Suppressor macrophage treated with lipopolysaccharide for 1 hour (primary cell): ENCODE measurements at regions not wholly inside any gene's neighbourhood (a gene's known extent, or its start where the extent isn't known, plus 50 kb on each side); places are given as distances from the start of the nearest gene placed in this dataset.
A peak's percentile ranks its signal among the peaks of the same experiment; 100 is the strongest.
"Not testable (repeated sequence)": the region's sequence is repeated elsewhere in the genome, so short reads cannot be mapped to it uniquely, and the experiment has no call there.

Source experiments
- DNase-seq, 3 donors: peaks; one replicate each; pipeline ENCODE4 v3.0.0-alpha.2; 2020 to 2022

DNA sequence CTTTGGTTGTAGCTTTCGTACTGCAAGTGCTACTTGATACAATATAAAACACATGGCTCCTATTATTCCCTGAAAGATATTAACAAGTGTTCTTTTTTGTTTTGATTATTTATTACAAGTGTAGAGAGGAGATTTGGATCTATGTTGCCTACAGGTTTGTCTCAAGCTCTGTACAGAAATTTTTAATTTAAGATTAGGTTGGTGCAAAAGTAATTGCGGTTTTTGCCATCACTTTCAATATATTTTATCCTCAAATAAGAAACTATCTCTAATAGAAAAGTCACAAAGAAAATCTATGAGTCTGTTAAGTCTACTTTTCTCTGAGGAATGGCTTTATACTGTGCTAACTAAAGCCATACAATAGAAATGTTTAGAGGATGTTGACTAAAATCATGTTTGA is 1086.1 kb downstream of the GRM8 start:
- no peak for DNase-seq

- DNase-seq, result no peak
Observed at GRCh38 chr7:126163647-126164046, 1089.1 kb downstream of the GRM8 start.

- DNase-seq, result no peak
Observed at GRCh38 chr7:126157391-126157790, 1095.3 kb downstream of the GRM8 start.

GRCh38 chr7:126150278-126150958 is 1102.3 kb downstream of the GRM8 start:
- no peak for DNase-seq

DNA sequence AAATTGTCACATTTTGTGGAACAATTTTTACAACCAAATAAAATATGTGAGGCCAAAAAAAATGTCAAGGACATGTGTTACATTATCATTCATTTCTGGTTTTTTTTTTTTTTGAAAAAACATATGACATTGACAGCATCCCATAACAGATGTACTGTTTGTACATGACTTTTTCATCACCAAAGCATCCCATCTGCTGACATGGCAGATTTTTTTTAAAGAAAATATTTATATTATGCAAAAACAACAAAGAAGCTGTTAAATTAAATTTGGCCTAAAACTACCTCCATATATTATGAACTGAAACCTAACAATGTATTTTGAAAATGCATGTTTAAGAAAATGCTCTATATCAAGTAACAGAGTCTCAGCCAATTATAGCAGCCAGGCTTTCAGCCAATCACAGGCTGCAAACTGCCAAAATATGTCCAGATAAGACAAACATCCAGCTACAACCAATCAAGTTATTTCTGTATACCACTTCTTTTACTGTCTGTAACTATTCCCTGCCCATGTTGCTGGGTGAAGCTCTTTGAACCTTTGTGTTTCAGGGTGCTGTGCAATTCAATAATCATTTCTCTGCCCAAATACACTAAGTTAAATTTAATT is 1111.8 kb downstream of the GRM8 start:
- DNase-seq, result no peak

DNA sequence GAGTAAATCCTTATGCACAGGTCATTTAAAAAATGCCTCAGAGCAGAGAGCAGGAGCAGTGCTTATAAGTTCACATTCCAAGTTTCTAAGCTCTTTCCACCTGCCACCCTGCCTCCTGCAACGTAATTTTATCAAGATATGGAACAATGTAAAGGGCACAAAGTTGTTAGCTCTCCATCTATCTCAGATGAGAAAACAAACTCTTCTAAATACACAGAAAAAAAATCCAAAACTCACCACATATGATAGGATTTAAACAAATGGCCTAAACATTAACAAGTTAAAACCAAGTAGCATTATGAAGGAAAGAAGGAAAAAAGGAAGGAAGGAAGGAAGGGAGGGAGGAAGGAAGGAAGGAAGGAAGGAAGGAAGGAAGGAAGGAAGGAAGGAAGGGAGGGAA is 1132.8 kb downstream of the GRM8 start:
- no peak for DNase-seq

DNA sequence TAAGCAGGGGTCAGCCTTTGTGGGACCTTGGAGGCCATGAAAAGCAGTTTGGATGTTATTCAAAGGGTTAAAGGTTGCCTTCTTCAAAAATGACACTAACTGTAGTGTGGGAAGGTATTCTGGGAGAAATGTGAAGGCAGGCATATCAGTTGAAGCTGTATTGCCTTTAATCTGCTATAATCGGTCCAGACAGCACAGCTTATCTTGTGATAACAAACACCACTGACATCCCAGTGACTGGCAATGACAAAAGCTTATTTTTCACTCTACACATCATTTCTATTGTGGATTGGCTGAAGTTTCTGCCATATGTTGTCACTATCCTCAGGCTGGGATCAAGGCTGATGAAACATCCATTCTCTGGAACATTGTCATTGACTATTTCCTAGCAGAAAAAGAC is 1149.2 kb downstream of the GRM8 start:
- no peak for DNase-seq

GRCh38 chr7:126083014-126083413 is 1153.4 kb upstream of the POT1 start:
- DNase-seq, result no peak

DNA sequence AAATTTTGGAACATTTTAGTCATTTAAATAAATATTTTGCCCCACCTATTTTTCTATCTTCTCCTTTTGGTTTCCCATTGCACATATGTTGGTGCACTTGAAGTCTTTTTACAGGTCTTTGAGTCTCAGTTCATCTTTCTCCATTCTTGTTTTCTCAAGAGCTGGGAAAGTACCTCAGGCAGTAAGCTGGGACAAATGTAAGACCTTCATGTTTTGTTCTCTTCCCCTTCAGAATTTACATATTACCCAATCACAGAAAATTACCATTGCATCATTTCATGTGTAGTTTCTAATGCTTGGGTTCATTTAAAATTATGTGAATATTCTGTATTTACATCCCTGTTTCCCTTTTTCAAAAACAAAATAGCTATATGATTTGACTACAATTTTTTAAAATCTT is 1150.0 kb upstream of the POT1 start:
- DNase-seq, result peak in 1 of 3 donors; percentile 31

- DNase-seq, result no peak
Observed at GRCh38 chr7:126079151-126079550, 1149.5 kb upstream of the POT1 start.

DNA sequence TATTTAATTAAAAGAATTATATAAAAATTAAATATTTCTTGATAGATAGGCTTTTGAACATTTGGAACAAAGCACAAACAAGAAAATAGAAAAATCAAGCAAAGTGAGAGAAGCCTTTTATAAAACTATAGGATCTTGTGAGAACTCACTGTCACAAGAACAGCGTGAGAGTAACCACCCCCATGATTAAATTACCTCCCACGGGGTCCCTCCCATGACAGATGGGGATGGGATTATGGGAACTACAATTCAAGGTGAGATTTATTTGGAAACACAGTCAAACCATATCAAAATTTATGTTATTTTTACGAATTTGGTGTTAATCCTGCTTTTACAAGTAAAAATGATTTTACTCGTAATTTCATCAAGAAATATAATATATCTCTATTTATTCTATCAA is 1136.1 kb upstream of the POT1 start:
- DNase-seq, result no peak

DNA sequence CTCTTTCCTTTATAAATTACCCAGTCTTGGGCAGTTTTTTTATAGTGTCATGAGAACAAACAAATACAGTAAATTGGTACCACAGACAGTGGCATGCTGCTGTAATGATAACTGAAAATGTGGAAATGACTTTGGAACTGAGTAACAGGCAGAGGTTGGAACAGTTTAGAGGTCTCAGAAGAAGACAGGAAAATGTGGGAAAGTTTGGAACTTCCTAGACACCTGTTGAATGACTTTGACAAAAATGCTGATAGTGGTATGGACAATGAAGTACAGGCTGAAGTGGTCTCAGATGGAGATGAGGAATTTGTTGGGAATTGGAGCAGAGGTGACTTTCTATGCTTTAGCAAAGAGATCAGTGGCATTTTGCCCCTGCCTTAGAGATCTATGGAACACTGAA is 1128.4 kb upstream of the POT1 start:
- DNase-seq, result no peak

GRCh38 chr7:126056613-126057012 is 1127.0 kb upstream of the POT1 start:
- DNase-seq, result not testable (repeated sequence)

DNA sequence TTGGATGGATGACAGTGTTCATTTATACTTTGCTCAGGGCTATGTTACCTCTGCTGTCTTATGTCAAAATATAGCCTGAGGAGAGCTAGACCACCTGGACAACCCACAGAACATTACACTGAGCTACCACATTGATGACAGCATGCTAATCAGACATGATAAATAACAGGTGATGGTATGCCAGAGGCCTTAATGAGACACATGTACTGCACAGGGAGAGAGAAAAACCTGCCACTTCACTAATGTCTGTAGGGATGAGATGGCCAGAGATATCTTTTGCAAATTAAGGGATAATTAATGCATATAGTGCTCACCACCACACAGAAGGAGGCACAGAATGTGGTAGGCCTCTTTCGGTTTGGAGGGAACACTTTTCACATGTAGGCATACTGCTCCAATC is 1122.6 kb upstream of the POT1 start:
- no peak for DNase-seq

DNA sequence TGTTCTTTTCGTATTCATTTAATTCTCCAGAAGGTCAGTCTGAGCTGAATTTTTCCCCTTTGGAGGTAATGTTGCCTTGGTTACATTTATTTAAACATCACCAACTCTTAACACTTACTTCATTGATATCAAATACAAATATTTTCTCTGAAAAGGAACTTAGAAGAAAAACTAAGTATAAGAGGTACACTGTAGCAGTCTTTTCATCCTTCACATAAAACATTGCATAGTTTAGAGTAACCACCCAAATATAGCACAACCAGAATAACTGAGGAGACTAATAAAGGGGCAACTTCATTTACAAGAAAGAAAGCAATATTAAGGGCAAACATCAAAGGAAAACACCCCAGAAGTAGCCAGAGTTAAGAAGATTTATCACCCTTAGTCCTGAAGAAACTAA is 1115.0 kb upstream of the POT1 start:
- DNase-seq, result no peak

DNA sequence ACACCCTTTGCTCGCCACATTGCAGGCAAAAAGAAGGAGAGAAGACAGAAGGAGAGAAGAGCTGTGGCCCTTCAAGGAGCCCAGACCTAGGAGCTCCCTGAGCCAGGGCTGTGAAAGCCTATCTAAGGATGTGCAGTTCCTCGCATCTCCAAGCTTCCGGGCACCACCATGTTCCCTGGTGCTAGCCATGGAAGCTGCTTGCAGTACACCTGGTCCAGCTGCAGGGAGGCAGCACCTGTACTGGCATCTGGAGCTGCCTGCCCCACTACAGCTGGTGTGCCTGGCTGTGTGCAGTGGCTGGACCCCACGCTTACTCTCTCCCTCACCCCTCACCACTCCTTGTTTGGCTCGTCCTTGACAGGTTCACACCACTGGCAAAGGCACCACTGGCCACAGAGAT is 1111.8 kb upstream of the POT1 start:
- no peak for DNase-seq

DNA sequence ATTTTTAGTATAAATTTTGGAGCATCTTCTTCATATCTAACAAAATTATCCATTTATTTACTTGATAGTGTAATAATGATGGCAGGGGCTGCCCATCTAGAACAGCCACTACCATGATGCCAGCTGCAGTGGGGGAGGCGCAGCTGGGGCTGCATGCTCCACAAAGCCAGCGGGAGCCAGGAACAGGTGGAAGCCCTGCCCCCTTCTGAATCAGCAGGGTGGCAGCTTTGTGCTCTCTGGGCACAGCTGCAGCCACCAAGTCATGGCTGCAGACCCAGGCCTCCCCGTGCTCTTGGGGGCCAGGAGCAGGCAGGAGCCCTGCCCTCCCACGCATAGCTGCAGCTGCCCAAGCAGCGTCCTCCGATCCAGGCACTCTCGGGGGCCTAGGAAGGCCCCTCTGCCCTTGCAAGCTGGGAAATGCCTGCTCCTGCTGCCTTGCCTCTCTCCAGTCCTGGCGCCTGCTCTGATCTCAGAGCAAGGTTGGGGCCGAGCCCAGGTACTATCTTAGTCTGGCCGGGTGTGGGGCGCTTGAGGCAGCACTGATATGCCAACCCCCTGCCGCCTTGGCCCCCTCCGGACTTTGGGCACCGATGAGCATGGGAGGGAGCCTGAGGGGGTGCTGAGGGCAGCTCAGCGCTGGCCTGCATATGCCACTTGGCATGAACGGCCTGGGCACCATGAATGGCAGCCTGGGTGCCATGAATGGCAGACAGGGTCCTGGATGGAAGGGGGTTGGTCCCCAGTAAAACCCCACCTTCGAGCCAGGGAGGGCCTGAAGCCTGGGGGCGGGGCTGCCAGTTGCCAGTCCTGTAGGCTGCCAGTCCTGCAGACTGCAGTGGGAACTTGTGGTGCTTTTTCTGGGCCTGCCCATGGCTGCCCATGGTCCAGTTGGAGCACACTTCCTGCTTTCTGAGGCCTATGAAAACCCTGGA is 1110.8 kb upstream of the POT1 start:
- DNase-seq, result no peak

- DNase-seq, result no peak
Observed at GRCh38 chr7:126026421-126027088, 1096.9 kb upstream of the POT1 start.

DNA sequence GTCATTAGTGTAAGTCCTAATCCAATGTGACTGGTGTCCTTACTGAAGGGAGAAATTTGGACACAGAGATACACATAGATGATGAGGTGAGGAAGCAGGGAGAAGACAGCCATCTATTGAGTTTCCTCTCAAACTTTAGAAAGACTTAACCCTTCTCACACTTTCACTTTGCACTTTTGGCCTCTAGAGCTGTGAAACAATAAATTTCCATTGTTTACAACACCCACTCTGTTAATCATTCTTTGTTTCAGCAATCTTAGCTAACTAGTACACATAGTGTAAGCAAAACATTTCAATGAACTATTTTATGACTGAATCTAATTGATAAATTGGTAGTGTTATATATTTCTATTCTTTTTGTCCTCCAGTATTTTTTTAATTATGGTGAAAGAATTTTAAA is 1092.8 kb upstream of the POT1 start:
- DNase-seq, result no peak

DNA sequence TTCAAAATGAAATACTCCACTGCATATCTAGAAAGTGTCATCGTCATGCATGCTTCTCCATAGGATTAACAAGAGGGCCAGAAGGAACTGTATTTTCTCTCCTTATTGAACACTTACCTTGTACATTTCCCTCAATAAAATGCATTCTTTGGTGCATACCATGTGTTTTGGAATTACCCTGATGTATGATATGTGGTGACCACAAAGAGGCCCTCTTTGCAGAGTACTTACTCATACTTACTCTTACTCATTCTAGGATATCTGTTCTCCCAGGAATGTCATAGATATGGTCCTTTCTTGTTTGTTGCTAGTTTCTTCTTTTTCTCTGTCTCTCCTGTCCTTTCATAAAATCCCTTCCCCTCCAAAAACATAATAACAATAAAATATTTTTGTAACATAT is 1087.1 kb upstream of the POT1 start:
- DNase-seq, result no peak

DNA sequence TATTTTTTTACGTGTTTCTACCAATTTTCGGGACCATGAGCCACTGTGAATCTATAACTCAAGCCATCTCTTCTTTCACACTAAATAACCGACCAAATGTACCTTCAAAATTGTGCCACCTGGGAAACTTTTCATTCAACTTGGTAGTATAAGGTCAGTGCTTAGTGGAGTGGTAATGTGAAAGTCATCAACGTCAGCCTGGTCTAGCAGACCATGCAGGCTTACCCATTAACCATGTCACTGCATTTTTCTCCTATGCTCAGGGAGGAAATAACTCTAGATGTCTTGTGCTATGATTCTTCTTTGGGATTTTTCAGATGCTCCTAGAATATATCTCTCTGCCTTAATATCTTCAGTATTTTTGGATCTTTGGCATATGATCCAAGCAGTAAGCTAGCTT is 1075.4 kb upstream of the POT1 start:
- DNase-seq, result no peak

DNA sequence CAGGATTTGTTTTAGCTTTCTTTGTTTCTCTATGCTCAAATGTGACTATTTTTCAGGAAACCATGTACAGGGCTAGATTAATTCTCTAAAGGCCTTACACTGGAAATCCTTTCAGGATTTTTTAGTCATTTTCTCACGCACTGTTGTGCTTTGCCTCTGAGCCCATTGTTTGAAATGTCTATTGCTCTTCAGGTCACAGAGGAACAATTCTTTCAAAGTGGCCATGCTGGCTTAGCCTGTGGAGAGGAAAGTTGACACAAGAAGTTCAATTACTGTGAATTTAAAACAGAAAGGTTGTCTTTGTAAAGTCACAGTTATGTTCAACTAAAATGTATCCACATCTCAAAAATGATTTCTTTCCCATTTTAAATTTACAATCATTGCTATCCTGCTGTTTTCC is 1071.7 kb upstream of the POT1 start:
- no peak for DNase-seq

GRCh38 chr7:125984795-125985194 is 1055.2 kb upstream of the POT1 start:
- DNase-seq, result no peak
